HG02852 (cell line): ENCODE measurements at regions not wholly inside any gene's neighbourhood (a gene's known extent, or its start where the extent isn't known, plus 50 kb on each side); places are given as distances from the start of the nearest gene placed in this dataset.

ENCODE experiments used
- ATAC-seq: cut with Tn5 transposase; IDR thresholded peaks from one replicate; pipeline ENCODE4 v1.9.1; 2021; ENCODE audit warnings: mild to moderate bottlenecking, moderate library complexity; ENCODE audit not compliant: unreplicated experiment

GRCh38 chr7:67413670-67414069, 417.0 kb downstream of the TYW1 start:
- no peak for ATAC-seq

- ATAC-seq = no peak
These were observed 418.2 kb downstream of the TYW1 start for GRCh38 chr7:67414858-67415257.

- no peak for ATAC-seq
These were observed 426.0 kb downstream of the TYW1 start for GRCh38 chr7:67422601-67423000.

GRCh38 chr7:67423065-67423464, 426.4 kb downstream of the TYW1 start:
- no peak for ATAC-seq

GRCh38 chr7:67426654-67427053, 430.0 kb downstream of the TYW1 start:
- ATAC-seq = no peak

DNA sequence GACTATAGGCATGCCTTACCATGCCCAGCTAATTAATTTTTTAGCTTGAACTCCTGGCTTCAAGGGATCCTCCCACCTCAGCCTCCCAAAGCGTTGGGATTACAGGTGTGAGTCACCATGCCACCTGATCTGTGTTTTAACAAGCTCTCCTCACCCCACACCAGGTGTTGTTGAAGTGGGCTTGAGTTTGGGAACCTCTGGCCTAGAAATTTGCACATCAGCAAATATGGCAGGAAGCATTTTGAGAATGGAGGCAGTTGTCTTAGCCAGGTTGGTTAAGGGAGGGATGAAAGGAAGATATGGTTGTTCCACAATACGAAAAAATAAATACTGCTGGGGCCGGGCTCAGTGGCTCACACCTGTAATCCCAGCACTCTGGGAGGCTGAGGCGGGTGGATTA, 433.1 kb downstream of the TYW1 start:
- ATAC-seq = no peak

GRCh38 chr7:67432536-67433234, 436.1 kb downstream of the TYW1 start:
- ATAC-seq = no peak

- ATAC-seq = no peak
These were observed 439.4 kb downstream of the TYW1 start for GRCh38 chr7:67435894-67436535.

GRCh38 chr7:67438198-67438882, 441.7 kb downstream of the TYW1 start:
- no peak for ATAC-seq

DNA sequence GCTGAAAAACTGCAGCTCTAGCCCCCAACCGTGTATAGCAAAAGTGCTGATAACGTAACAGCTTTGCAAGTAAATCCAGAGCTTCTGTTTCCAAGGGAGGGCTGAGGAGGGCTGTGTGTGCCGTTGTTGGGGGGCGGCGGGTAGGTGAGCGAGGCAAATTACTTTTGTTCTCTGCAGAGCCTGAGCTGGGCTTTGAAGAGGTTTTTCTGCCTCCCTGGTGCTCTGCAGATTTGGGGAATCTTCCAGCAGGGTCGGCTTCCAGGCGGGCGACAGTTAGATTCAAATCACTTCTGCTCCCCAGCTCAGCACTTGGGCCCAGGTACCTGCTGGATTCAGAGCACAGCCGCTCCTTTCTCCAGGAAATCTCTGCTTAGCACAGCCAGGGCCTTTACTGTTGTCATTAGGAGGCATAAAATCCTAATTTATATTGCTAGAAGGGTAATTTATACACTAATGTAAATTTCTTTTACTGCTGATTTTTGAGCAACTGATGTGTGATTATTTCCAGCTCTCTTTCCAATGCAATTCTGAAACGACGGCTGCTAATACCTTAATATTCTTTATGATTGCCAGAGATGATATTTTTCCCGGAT, 442.4 kb downstream of the TYW1 start:
- no peak for ATAC-seq

DNA sequence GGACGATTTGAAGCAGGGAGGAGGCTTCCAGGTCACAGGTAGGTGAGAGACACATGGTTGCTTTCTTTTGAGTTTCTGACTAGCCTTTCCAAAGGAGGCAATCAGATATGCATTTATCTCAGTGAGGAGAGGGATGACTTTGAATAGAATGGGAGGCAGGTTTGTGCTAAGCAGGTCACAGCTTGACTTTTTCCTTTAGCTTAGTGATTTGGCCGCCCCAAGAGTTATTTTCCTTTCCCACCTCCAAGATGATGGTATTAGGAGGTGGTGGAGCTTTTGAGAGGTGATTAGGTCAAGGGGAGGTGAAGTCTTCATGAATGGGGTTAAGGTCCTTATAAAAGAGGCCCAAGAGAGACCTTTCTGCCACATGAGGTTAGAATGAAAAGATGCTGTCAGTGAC, 443.7 kb downstream of the TYW1 start:
- no peak for ATAC-seq

DNA sequence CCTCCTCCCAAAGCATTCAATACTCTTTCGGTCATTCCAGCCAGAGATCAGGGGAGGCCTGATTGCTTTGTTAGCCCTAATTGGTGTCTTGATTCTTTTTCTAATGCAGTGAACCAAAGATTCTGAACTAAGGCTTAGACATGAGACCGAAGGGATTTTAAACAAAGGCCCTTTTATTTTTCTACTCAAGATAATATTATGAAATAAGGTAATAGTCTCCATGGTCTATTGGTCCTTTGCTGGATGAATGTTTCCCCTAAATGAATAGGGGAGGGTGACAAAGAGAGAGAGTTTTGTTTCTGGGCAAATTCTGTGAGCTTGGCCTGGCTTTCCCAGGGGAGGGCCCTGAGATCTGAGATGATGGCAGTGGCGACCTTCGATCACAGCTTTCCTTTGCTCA, 449.1 kb downstream of the TYW1 start:
- no peak for ATAC-seq

DNA sequence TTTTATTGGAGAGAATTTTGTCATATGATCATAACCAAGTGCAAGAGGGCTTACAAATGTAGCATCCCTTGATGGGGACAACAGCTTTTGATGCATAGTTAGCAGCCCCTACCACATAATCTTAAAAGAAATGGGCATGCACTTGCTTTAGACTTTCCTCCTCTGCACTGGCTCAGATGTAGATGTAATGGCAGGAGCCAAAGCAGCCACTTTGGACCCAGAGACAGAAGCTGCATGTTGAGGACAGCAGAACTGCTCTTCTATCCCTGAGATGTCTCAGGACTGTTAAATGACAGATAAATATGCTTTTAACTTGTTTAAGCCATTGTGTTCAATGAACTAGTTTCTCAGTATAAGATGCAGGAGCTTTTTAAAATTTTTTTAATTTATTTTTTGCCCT, 450.7 kb downstream of the TYW1 start:
- ATAC-seq = no peak

- ATAC-seq = no peak
These were observed 451.6 kb downstream of the TYW1 start for GRCh38 chr7:67448271-67448670.

DNA sequence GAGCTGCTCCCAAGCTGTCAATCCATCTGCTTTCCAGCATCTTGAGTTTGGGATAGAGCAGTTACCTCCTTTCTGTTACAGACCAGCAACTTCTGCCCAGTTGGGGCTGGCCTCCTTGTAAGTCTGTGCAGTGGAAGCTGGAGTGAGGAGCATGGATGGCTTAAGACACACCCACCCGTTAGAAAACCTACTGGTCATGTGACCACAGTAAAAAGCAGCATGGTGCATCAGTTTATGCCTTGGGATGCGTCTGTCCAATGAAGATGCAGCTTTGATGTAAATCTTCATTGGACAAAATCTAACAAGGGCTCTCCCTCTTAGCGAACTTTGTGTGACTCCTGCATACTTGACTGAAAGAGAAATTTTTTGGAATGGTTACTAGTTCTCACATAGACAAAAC, 453.5 kb downstream of the TYW1 start:
- ATAC-seq = no peak

GRCh38 chr7:67451306-67451705, 454.7 kb downstream of the TYW1 start:
- no peak for ATAC-seq

DNA sequence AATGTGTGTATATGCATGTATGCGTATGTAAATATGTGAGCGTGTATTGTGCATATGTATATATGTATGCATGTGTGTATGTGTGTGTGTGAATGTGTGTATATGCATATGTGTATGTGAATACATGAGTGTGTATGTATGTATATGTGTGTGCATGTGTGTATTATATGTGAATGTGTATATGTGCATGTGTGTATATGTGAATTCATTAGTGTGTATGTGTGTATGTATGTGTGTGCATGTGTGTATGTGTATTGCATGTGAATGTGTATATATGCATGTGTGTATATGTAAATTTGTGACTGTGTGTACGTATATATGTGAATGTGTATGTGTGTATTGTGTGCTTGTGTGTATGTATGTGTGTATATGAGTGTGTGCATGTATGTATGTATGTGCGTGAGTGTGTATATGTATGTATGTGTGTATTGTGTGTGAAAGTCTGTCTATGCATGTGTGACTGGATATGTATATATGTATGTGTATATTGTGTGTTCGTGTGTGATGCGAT, 455.9 kb downstream of the TYW1 start:
- no peak for ATAC-seq

DNA sequence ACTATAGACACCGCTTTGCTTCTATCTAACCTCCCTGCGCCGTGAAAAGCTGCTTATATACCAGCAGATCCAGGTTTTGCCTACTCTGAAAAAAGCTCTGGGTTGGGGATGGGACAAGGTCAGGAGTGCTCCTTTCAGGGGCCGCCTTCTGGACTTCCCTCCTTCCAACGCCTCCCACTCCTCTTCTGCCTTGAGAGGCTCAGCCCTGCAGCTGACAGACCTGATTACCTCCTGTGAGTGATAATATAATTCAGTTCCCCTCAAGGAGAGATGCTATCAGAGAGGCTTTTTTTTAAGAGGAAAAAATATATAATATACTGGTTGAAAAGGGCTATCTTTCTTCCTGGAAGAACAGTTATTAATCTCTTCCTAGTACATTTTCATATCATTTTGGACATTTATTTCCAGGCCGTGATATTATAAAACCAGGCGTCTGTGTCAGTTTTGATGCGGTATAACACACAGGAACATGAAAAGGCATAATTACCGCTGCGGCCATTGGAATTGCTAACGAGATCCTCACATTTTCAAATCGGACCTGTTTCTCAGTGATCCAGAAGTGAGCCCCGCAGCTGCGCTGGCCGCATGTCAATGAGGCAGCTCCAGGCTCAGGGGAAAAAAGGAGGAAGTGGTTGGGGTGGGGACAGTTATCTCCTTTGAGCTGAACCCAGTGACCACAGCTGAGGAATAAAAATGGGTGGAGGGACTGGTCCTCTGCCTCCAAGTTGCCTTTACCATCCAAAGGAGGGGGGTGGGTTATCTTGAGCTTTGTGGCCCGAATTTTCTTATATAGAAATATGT, 457.1 kb downstream of the TYW1 start:
- no peak for ATAC-seq

GRCh38 chr7:67455508-67455907, 458.9 kb downstream of the TYW1 start:
- ATAC-seq = no peak

DNA sequence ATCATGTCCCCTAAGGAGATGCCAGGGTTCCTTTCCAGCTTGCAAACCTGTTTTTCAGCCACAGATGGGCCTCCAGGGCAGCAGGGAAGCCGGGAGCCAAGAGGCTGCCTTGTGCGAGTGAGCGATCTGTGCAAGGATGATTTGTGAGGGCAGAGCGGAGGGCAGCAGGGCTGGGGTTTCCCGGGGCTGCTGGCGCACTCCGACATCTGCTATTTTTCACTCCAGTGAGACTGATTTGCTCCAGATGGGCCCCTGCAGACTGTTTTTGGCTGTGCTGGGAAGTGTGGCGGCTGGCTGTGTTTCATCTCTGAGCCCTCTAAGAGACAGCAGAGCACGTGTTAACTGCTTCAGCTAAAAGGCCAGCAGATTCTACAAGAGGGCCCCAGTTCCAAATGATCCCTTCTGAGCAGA, 466.2 kb downstream of the TYW1 start:
- no peak for ATAC-seq

- ATAC-seq = no peak
These were observed 466.7 kb downstream of the TYW1 start for GRCh38 chr7:67463316-67463715.
